ENCODE measurements at regions not wholly inside any gene's neighbourhood (a gene's known extent, or its start where the extent isn't known, plus 50 kb on each side); places are given as distances from the start of the nearest gene placed in this dataset.

DNA sequence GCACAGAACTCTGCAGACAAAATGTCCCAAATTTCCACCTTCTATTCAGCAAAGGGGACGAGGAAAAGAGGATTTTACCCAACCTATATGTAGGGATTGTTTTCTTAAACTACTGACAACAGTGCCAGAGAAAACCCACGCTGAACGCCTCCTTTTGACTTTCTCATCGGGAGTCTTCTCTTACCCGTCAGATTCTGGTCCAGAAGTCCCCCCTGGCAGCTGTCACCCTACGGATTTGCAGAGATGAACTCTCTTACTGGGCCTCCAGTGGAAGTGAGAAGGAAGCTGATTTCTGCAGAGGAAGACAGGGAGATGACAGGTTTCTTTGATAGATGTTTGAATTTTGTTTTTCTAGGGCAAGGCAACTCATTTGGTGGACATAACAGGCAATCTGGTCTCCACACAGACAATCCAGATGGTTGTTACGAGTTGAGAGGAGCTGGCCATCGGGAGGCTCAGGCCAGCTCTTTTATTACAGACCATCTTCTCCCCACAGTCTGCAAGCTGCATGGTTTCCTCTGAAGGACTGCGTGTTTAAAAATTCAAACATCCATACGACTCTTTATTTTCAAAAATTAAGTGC lies 804.3 kb downstream of the RNF144A start:
- TF ChIP-seq, protein P1, sequence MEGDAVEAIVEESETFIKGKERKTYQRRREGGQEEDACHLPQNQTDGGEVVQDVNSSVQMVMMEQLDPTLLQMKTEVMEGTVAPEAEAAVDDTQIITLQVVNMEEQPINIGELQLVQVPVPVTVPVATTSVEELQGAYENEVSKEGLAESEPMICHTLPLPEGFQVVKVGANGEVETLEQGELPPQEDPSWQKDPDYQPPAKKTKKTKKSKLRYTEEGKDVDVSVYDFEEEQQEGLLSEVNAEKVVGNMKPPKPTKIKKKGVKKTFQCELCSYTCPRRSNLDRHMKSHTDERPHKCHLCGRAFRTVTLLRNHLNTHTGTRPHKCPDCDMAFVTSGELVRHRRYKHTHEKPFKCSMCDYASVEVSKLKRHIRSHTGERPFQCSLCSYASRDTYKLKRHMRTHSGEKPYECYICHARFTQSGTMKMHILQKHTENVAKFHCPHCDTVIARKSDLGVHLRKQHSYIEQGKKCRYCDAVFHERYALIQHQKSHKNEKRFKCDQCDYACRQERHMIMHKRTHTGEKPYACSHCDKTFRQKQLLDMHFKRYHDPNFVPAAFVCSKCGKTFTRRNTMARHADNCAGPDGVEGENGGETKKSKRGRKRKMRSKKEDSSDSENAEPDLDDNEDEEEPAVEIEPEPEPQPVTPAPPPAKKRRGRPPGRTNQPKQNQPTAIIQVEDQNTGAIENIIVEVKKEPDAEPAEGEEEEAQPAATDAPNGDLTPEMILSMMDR (IDR thresholded peaks at IDR 0.05; ENCODE audit: low read depth, low read length): no peak

DNA sequence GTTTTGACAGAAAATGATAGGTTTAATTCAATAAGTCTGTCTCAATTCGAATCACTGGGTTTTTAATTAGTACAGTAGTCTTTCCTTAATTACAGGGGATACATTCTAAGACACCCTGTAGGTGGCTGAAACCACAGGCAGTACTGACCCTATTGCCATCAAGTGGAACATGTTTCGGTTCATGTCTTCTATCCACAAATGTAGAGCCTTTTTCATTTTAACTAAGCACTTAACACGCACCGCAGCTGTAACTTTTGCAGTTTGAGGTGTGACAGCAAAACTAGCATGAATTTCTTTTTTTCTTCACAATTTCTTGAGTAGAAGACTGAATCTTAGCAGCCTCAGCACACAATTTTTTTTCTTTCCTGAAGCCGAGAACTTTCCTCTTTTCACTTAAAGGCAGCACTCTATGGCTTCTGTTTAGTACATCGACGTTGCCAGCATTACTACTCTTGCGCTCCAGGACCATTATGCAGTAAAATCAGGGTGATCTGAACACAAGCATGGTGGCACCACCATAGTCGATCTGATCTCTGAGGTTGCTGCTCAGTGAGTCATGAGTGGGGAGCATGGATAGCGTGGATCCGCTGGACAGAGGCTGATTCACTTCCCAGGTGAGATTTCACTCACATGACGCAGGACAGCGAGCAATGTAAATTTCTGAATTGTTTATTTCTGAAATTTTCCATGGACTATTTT lies 805.1 kb downstream of the RNF144A start:
- TF ChIP-seq, protein P1 (IDR thresholded peaks at IDR 0.05; ENCODE audit: low read depth, low read length): no peak

More for the DNA sequence above, 804.3 kb downstream of the RNF144A start:
- no peak overlapping the region for H3K4me3 ChIP-seq (ENCODE audit: low read depth, low read length)

DNA sequence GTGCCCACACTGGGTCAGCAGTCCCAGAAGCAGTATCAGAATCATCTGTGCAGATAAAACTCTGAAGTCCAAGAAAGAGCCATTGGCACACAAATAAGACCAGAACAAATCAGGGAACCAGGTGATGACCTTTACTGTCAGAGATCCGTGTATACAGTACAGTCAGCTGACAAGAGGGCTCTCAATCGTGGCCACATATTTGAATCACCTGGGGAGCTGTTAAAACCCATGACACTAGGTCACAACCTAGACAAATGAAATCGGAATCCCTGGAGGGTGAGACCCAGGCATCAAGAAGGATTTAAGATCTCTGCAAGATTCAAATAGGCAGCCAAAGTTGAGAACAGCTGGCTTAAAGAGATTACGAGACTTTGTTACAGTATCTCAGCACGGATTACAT lies 807.1 kb downstream of the RNF144A start:
- H3K4me3 ChIP-seq (ENCODE audit: low read depth, low read length): no peak overlapping the region
- TF ChIP-seq, protein P1 (IDR thresholded peaks at IDR 0.05; ENCODE audit: low read depth, low read length): no peak

More for the DNA sequence above, 805.1 kb downstream of the RNF144A start:
- no peak overlapping the region for H3K4me3 ChIP-seq (ENCODE audit: low read depth, low read length)

DNA sequence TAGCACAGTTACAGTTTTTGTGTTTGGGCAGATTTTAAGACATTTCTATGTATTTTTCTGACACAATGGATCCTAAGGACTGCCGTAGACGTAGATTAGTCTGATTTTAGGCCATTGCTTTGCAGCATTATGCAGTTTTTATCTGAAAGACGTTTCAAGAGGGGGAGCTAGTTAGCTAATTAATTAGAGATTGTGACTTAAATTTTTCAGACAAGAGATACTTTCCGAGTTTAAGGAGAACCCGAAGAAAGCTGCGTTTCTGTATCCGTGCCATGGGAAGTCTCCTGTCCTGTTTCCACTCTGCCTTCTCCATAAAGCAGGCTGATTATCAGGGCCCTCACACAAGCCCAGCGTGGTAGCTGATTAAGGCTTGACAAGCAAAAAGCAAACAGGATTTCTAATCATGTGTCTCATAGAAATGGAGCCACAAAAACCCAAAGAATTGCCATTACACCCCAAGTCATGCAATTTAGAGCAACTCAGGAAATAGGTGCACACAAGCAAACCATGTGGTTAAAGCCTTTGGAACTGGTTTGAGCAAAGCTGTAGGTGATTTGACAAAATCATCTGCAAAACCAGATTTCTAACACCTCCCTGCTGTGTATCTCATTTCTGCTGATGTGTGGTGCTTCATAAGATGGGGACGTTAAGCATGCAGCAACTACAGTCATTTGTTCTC lies 808.1 kb downstream of the RNF144A start:
- no peak overlapping the region for H3K4me3 ChIP-seq (ENCODE audit: low read depth, low read length)
- TF ChIP-seq, protein P1 (IDR thresholded peaks at IDR 0.05; ENCODE audit: low read depth, low read length): no peak

DNA sequence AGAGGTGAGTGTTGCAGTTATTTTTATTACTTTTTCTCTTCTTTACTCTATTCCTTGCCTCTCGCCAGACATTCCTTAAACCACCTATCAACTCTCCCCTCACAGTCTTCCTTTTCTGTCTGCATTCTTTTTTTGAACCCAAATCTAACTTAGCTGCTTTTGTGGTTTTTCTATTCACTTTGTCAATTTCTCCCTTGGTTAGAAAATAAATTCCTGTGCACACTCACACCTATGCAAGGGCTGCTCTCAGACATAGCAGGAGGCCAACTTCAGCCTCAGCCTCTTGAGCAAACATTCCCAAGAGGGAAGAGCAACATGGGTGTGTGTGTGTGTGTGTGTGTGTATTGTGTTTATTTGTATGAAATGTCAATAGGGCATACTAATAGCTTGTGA lies 808.6 kb downstream of the RNF144A start:
- no peak overlapping the region for H3K4me3 ChIP-seq (ENCODE audit: low read depth, low read length)
- TF ChIP-seq, protein P1 (IDR thresholded peaks at IDR 0.05; ENCODE audit: low read depth, low read length): no peak

DNA sequence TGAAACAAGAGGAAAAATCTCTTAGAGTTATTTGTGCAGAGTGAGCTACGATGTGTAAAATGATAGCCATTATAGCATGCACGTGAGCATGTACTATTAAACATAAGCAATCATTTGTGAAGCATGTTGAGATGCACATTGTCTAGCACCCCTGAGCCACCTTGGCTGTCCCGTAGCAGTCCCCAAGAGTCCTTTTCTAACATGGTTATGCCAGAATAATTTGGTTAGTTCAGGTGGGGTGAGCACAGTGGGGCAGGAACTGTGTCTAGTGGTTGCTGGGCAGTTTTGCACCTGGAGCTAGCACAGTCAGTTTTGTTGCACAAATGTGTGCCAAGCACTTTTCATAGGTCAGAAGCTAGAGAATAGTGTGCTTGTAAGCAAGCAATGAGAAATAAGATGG lies 809.8 kb downstream of the RNF144A start:
- TF ChIP-seq, protein P1 (IDR thresholded peaks at IDR 0.05; ENCODE audit: low read depth, low read length): no peak
- H3K4me3 ChIP-seq (ENCODE audit: low read depth, low read length): no peak overlapping the region

DNA sequence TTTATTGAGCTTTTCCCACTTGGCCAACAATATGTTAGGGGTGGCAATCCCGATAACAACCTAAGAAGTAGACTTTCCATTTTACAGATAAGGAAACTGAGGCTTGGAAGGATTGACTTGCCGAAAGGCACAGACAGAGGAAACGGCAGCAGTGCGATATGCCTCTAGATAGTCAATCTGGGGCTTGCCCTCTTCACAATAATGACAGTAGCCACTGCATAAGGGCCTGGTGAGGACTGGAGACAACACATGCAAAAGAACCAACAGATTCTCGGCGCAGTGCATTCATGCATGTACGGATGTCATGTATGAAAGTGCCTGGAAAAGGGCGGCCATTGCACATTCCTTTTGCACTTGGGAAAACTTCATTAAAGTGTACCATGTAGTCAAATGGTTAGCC lies 811.2 kb downstream of the RNF144A start:
- TF ChIP-seq, protein P1 (IDR thresholded peaks at IDR 0.05; ENCODE audit: low read depth, low read length): no peak
- H3K4me3 ChIP-seq (ENCODE audit: low read depth, low read length): no peak overlapping the region
